Type B pancreatic cell (in vitro differentiated cells): ENCODE measurements at regions not wholly inside any gene's neighbourhood (a gene's known extent, or its start where the extent isn't known, plus 50 kb on each side); places are given as distances from the start of the nearest gene placed in this dataset.

Source experiments
- DNase-seq: peaks from one replicate; pipeline ENCODE4 v3.0.0; 2021; ENCODE audit warnings: mixed read lengths; ENCODE audit not compliant: unreplicated experiment; ENCODE audit errors: extremely low spot score
- H3K27ac Mint-ChIP-seq: 2 replicates; pipeline ENCODE4 v1.8.0; 2021; ENCODE audit warnings: mild to moderate bottlenecking, mixed read lengths
- H3K27me3 Mint-ChIP-seq: 2 replicates; pipeline ENCODE4 v1.8.0; 2021; ENCODE audit warnings: mixed read lengths
- H3K36me3 Mint-ChIP-seq: 2 replicates; pipeline ENCODE4 v1.8.0; 2021; ENCODE audit warnings: mixed read lengths
- H3K4me1 Mint-ChIP-seq: one replicate; pipeline ENCODE4 v1.8.0; 2021; ENCODE audit warnings: mixed read lengths; ENCODE audit not compliant: unreplicated experiment
- H3K4me3 Mint-ChIP-seq: 2 replicates; pipeline ENCODE4 v1.8.0; 2021; ENCODE audit warnings: mild to moderate bottlenecking, mixed read lengths
- H3K9me3 Mint-ChIP-seq: 2 replicates; pipeline ENCODE4 v1.8.0; 2021; ENCODE audit warnings: mixed read lengths
- TF ChIP-seq, protein P1 (sequence below): fragments of 200-600 bp; sonication (generic); conservative IDR thresholded peaks from 2 replicates; pipeline ENCODE4 v1.5.0; 2021; ENCODE audit warnings: antibody characterized with exemption, mild to moderate bottlenecking

DNA sequence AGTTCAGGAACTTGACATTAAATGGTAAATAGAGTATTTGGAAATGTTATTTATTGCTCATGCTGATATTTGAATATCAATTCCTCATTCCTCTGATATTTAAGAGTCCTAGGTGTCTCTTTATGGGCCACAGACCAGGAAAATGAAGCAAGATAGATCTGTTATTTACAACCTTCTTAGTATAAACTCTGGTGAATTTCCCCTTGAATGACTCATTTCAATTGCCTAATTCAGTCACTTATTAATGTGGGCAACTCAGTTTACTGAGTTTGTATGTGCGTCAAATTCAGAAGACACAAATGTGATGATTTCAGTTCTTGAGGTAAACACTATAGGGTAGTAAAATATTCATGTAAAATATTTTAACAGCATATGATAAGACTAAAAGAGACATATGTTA, 1404.4 kb upstream of the PRMT6 start:
- no peak for DNase-seq
- Mint-ChIP-seq H3K27me3 (no peaks in the 10 kb centered on the region), H3K4me3 (no peak overlapping the region), H3K27ac (no peak overlapping the region), H3K4me1 (no peaks in the 10 kb centered on the region), H3K36me3 (no peaks in the 10 kb centered on the region), H3K9me3 (no peaks in the 10 kb centered on the region)
- TF ChIP-seq, protein P1, sequence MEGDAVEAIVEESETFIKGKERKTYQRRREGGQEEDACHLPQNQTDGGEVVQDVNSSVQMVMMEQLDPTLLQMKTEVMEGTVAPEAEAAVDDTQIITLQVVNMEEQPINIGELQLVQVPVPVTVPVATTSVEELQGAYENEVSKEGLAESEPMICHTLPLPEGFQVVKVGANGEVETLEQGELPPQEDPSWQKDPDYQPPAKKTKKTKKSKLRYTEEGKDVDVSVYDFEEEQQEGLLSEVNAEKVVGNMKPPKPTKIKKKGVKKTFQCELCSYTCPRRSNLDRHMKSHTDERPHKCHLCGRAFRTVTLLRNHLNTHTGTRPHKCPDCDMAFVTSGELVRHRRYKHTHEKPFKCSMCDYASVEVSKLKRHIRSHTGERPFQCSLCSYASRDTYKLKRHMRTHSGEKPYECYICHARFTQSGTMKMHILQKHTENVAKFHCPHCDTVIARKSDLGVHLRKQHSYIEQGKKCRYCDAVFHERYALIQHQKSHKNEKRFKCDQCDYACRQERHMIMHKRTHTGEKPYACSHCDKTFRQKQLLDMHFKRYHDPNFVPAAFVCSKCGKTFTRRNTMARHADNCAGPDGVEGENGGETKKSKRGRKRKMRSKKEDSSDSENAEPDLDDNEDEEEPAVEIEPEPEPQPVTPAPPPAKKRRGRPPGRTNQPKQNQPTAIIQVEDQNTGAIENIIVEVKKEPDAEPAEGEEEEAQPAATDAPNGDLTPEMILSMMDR: no peak

DNA sequence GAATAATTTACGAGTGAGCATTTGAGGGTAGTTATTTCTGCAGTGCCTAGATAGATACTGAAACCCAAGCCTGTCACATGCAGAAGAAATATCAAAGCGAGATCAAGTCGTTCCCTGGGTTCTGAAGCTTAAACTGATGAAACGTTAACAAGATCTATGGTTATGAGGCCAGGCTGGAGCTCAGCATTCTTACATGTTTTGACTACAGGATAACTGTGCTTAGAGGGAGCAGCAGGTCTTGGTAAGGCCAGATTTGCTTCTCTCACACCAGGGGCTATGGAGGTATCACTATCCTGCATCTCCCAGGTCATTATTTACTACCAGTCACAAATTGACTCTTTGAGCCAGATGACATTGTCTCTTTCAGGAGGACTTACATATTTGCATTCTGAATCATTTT, 1401.4 kb upstream of the PRMT6 start:
- Mint-ChIP-seq H3K36me3 (no peaks in the 10 kb centered on the region), H3K27ac (no peak overlapping the region), H3K27me3 (no peaks in the 10 kb centered on the region), H3K4me3 (no peak overlapping the region), H3K4me1 (no peaks in the 10 kb centered on the region), H3K9me3 (peaks cover 5% of the 10 kb centered on the region)
- DNase-seq: no peak
- TF ChIP-seq, protein P1: no peak

DNA sequence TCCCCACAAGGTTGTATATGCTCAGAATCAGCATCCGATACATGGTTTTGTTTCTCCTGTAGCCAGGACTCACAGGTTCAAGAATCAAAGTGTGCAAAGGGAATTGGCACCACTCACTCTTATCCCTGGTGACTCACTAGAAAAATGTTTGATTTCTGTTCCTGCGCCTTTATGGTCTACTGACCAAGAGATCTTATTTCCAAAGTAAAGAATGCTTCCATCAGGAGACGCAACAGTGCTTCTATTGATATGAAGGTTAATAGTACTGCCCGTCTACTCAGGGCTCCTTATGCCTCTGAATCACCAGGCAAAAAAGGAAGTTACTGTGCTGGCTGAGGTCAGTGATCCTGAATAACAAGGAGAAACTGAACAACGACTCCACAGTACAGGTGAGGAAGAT, 1392.0 kb upstream of the PRMT6 start:
- Mint-ChIP-seq H3K27ac (no peak overlapping the region), H3K27me3 (no peaks in the 10 kb centered on the region), H3K36me3 (no peaks in the 10 kb centered on the region), H3K4me1 (no peaks in the 10 kb centered on the region), H3K9me3 (no peaks in the 10 kb centered on the region), H3K4me3 (no peak overlapping the region)
- no peak for DNase-seq
- TF ChIP-seq, protein P1: no peak

- Mint-ChIP-seq H3K4me1 (no peaks in the 10 kb centered on the region), H3K27ac (no peak overlapping the region), H3K4me3 (no peak overlapping the region), H3K9me3 (peaks cover 9% of the 10 kb centered on the region), H3K27me3 (no peaks in the 10 kb centered on the region), H3K36me3 (no peaks in the 10 kb centered on the region)
- TF ChIP-seq, protein P1: no peak
- DNase-seq: no peak
These were observed 1378.1 kb upstream of the PRMT6 start for GRCh38 chr1:105678334-105678733.

DNA sequence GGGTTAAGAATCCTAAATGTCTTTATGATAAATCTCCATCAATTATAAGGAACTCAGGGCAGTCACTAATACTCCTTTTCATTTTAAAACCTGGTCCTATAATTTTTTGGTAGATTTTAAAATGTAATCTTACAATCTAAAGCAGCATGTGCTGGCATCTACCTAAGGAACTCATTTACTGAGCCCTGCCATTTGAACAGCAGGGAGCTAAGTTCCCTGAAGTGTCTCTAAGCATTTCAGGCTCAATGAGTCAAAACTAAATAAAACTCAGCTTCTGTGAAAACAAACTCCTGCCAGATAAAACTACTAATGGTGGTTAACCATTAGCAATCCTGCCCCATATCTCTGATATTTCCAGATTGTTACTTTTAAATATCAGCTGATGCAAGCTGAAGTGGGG, 1371.8 kb upstream of the PRMT6 start:
- H3K27ac Mint-ChIP-seq: no peak overlapping the region
- TF ChIP-seq, protein P1: no peak
- H3K9me3 Mint-ChIP-seq: no peaks in the 10 kb centered on the region

DNA sequence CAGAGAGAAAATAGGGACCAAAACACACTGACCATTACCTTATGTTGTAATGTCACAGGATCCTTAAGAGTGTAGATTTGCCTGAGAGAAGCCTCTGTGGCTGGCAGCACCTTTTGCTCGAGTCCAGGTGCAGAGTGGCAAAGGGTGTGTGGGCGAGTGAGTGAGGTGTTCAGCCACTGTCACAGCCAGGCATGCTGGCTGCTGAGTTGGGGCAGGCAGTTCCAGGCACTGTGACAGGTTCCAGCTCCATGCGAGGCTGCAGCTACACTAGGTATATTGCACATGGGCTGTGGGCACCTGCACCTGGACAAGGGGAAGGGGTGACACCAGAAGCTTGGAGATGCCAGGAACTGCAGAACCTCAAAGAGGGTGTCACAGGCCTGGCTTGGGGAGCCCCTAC, 1370.4 kb upstream of the PRMT6 start:
- Mint-ChIP-seq H3K4me3 (no peak overlapping the region), H3K36me3 (no peaks in the 10 kb centered on the region), H3K9me3 (no peaks in the 10 kb centered on the region), H3K27me3 (no peaks in the 10 kb centered on the region), H3K27ac (no peak overlapping the region), H3K4me1 (peaks cover 7% of the 10 kb centered on the region)
- no peak for DNase-seq
- TF ChIP-seq, protein P1: no peak

More for the DNA sequence above, 1371.8 kb upstream of the PRMT6 start:
- DNase-seq: no peak
- Mint-ChIP-seq H3K36me3 (no peaks in the 10 kb centered on the region), H3K4me1 (peaks cover 7% of the 10 kb centered on the region), H3K27me3 (no peaks in the 10 kb centered on the region), H3K4me3 (no peak overlapping the region)
